Activated T-cell treated with anti-CD3 and anti-CD28 coated beads for 48 hours (primary cell): ENCODE measurements at regions not wholly inside any gene's neighbourhood (a gene's known extent, or its start where the extent isn't known, plus 50 kb on each side); places are given as distances from the start of the nearest gene placed in this dataset.

ENCODE experiments used
- DNase-seq: peaks from one replicate; pipeline ENCODE4 v3.0.0-alpha.2; 2020; ENCODE audit warnings: low read depth

DNA sequence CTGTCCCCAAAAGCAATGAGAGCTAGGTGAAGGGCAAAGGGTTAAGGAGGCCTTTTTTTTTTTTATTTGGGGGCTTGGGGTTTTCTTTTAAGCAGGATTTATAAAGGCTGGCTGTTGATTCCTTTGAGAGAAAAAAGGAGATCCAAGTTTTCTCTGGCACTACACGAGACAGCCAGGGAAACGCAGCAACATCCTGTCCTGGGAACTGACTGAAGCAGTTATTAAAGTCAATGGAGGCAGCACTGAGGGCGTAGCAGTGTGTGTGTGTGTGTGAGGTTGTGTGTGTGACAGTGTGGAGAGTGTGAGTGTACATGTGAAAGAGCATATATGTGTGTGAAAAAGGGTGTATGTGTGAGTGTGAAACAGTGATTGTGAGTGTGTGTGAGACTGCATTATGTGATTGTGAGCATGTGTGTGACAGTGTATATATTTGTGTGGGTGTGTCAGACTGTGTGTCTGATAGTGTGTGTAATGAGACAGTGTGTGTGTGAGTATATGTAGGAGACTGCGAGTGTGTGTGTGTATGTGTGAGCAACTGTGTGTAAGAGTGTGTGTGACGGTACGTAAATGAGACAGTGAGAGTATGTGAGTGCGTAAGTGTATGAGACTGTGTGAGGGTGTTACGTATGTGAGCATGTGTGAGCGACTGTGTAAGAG is 65.9 kb upstream of the TIAM1 start:
- DNase-seq: no peak

DNA sequence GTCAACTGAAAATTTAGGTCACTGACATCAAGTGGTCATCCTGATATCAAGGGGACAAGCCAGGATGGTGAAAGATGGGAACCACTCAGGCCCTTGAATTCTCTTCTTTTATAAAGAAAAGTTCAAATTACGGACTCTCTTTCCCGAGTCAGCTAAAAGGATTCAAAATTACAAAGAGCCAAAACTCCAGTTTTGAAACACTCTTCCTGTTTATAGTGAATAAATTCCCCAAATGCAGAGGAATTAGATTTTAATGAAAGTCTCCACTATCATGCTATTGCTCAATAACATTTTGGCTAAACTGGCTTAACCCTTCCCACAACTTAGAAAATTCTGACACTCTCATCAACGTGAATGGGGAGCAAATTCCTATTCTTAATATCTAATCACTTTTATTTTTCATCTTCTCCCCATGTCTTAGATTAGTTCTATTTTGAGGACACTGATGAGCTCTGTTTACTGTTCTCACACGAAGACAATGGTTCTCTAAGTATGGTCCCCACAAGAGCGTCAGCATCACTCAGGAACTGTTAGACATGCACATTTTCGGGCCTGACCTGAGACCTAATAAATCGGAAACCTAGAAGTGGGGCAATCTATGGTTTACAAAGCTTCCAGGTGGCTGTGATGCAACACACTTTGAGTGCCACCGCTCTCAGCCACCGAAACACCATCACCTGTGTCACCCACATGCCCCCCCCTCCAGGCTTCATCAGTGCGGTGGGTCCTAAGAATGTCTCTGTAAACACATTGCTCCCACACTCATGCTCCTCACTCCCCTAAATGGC is 64.4 kb upstream of the TIAM1 start:
- DNase-seq: no peak

DNA sequence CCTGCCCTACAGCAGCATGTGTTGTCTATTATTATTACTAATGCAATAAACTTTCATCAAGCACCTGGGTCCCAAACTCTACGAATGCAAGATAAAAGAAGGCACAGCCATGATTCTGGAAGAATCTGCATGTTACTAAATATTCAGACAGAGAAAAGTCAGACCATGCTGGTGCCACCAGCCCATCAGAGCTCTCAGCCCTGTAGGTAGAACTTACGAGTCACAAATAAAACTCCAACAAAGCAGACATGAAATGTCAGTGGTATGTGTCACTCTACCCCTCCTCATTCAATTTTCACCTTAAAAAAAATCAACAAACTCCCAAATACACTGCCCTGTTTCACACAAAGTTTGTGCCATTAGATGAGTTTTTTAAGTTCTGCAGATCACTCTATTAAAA is 62.4 kb upstream of the TIAM1 start:
- no peak for DNase-seq

DNA sequence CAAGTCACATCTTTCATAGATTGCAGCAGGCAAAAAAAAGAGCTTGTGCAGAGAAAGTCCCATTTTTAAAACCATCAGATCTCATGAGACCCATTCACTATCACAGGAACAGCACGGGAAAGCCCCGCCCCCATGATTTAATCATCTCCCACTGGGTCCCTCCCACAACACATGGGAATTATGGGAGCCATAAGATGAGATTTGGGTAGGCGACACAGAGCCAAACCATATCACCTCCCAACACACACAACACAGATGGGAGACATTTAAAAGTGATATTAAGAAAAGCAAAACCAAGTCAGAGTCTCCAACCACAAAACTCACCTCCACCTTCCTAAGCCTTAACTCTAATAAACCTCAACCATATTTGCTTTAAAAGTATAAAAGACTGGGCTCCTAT is 61.5 kb upstream of the TIAM1 start:
- no peak for DNase-seq

DNA sequence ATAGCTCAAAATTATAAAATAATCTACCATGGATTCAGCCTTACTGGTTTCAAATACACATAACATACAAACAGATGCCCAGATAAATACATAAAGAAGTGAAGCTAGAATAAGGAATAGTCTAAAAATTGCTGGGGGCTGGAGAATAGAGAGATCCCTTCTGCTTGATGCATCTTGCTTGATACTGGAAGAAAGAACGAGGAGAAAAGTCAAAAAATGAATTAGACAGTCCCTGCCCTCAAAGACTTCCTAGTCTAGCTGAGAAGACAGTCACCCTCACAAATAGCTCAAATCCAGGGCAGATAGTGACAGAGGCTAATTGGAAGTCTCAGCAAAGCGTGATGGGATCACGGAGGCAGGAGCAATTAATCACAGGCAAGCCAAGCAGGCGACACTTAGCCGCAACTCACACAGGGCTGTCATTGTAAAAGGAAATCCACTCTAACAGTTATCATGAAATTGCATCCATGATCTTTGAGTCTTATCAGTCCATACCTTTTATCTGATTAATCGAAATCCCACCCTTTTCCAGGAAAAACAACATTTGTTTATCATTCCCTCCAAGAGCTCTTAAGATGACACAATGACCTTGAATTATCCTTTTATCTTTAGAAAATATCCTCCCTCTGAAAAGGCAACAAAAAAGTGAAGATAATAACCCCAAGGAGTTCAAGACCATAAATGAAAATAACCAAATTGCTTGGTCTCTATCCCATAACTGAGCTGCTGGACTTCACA is 59.7 kb upstream of the TIAM1 start:
- no peak for DNase-seq

- DNase-seq: no peak
Observed at GRCh38 chr21:31399591-31399990, 55.5 kb upstream of the TIAM1 start.

DNA sequence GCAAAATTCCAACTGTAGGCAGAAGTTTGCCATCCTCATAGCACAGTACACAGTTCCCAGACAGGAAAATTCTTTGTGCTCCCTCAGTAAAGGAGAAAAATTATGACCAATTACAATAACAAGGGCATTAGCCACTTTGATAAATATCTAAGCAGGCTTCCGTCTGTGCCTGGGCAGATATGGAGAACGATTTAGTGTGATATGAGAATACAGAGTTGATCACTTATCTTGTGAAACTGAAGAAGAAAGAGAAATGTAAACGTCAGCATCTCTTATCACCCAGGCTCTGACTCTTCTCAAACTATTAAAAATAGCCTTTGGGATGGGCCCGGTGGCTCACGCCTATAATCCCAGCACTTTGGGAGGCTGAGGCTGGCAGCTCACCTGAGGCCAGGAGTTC is 54.5 kb upstream of the TIAM1 start:
- DNase-seq: no peak

- no peak for DNase-seq
Observed at GRCh38 chr21:31397939-31398338, 53.9 kb upstream of the TIAM1 start.

DNA sequence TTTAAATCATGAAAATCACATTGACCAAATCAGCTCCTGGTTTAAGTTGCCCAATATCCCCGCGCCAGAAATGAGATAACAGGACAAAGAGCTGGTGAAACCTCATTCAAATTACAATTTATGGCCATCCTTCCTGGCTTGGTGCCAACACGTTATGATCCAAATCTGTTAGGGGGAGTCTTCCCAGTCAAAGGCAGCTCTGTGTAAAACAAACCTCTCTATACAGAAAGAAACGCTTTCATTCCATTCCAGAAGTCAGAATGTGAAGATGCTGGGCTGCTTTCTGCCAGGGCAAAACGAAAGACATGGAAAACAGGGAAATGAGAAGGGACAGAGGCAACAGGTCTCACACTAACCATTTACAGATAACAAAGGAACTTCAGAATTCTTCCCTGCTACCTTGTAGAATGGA is 53.5 kb upstream of the TIAM1 start:
- no peak for DNase-seq

DNA sequence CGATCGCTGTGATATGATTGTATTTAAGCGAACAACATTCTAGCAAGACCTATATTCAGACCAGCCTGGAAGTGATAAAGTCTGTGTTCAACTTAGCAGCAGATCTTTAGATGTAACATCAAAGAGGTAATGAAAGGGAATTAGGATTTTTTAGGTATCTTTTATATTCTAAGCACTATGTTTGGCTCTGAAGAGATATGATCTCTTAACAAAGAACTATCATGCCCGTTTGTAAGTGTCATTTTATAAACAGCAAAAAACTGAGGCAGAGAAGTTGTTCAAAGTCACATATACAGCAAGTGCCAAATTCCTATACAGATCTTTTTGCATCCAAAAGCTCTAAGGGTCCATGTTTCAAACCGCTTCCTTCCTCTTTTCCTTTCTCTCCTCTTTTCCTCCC is 53.0 kb upstream of the TIAM1 start:
- no peak for DNase-seq

DNA sequence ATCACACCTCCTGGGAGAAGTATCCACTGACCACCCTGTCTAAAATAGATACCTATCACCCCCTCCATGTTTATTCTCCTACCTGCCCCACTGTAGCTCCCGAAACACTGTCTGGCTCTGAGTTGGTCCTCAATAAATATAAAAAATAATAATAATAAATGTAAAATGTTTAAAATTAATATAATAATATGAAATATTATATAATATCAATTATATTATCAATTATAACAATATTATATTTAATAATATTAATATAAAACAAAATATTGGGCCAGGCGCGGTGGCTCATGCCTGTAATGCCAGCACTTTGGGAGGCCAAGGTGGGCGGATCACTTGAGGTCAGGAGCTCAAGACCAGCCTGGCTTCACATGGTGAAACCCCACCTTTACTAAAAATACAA is 52.3 kb upstream of the TIAM1 start:
- DNase-seq: no peak

DNA sequence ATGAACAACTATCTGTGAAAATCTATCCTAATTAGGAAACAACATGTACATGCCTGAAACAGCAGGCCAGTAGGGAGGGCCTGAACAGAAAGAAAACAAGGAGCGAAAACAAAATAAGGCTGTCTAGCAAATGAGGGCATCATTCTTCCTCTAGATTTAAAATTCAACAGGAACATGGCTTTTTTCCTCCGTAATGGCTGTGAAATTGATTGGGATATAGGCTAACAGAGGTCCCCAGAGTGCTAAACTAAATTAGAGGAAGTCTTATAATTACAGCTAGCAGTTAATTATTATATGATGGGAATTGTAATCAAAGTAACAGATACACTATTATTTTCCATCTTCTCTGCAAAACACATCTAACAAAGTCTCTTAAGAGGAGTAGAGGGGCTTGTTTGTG is 51.7 kb upstream of the TIAM1 start:
- DNase-seq: no peak

DNA sequence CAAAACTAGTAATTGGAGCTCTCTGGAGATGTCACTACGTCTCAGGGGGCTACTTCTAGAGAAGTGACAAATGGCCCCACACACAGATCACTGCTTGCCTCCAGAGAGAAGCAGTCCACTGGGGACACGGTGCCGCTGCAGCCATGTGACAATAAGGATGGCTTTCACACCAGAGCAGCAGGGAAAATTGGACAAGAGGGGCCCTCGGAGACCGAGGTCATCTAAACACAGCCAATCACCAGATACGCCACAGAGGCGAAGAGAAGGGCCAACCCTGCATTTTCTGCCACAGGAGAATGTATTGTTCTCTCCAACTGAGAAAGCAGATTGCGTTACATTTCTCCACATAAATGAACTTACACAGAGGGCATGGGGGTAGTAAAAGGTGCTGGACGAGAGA is 51.2 kb upstream of the TIAM1 start:
- DNase-seq: no peak

DNA sequence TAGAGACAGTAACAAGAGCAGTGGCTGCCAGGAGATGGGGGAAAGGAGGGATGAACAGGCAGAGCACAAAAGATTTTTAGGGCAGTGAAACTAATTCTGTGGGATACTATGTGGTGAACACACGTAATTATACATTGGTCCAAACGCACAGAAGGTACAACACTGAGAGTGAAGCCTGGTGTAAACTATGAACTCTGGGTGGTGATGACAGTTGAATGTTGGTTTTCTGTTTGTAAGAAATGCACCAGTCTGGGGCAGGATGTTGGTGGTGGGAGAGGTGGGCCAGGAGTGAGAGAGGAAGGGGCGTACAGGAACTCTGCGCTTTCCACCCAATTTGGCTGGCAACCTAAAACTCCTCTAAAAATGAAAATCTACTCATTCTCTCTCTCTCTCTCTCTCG is 50.2 kb upstream of the TIAM1 start:
- no peak for DNase-seq
